Germinal center (tissue), 1 donor: ENCODE measurements at regions not wholly inside any gene's neighbourhood (a gene's known extent, or its start where the extent isn't known, plus 50 kb on each side); places are given as distances from the start of the nearest gene placed in this dataset.

Source experiments
- DNase-seq: peaks from one replicate; pipeline ENCODE4 v3.0.0; 2012; ENCODE audit warnings: mixed read lengths, low spot score

DNA sequence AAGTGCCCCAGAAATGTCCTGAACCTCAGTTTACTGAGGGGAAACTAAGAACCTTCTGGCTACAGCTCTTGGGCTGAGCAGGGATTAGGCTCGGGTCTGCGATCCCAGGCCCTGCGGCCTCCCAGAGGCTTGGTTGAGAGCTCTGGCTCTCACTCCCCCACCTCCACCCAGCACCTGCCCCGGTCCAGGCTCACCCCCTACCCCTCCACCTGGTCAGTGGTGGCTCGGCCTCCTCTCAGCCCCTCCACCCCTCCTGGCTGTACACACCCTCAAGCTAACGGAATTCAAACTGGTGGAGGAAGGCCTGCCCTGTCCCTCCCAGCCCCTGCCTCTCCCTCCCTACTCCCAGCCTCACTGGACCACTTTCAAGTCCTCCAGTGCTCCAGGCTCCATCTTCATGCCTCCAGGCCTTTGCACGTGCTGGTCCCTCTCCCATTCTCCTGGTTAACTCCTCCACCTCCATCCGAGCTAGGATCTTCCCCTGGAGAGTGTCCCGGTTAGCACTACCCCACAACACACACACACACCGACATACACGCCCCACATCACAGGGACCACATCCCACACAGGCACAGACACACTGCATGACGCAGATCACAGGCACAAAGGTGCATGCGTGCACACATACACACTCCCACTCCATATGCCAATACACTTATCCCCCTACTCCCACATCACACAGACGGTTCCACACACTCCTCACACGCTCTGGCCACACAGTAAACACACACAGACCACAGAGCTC is 130.9 kb downstream of the C9orf50 start:
- no peak for DNase-seq

DNA sequence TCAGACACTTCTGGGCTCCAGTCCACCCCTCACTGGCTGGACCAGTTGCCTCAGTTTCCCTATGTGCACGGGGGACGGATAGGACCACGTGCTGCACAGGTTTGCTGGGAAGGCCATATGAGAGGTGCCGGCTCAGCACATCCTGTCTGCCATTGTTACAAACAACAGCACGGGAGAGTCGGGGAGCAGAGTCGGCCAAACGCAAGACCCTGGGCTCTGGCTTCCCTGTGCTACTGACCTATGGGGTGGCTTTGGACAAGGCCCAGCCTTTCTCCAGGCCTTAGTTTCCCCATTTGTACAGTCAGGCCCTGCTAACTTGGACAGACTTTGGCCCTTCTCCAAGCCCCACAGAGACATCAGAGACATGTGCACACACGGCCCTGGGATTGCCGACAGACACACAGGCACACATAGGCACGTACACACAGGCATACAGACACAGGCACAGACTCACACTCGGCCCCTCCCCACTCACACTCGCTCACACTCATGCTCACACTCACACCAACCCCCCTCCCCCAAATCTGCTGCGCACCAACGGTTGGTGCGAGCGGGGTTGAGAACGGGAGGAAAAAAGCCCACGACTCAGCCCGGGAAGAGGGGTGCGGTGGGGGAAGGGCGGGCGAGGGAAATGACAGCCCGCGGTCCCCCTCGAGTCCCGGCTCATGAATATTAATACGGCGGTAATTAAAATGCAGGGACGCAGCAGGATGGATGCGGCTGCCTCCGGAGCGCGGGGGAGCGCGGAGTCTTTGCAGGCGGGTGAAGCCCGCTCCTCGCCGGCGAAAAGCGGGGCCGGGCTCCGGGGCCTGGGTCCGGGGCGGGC is 133.0 kb downstream of the C9orf50 start:
- DNase-seq, result no peak

DNA sequence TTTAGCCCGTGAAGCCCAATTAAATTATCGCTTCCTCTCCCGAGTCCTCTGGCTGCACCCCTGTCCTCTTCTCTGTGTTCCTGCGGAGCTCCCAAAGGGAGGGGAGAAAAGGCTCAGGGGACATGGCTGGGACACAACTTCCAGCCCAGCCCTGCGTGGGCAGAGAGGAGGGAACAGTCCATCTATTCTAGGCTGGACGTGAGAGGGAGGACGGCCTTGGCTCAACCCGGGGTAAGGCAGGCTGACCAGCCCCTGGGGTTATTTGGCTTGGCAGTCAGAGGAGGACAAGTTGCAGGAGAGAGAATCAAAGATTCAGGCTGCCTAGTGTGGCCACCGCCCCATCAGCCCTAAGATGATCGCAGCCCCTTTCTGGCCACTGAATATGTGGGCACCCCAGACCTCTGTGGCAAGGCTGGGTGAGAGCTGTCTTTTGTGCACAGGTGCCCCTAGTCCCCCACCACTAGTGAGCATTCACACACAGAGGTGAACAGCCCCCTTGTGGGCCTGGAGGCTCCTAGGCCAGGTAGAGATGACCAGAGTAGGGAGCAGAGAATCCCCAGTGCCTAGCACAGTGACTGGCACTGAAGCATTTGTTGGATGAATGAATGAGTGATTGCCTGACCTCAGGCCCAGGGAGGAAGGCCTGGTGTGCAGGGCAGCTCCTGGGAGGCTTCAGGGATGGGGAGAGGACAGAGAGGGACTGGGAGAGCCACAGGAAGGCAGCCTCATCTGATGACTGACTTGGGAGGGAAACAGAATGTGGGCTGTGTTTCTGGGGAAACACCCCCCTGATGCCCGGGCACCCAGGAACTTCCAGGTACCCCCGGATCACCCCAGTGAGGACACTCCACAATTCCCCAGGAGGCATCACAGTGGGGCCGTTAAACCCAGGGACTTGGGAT is 133.9 kb downstream of the C9orf50 start:
- no peak for DNase-seq

DNA sequence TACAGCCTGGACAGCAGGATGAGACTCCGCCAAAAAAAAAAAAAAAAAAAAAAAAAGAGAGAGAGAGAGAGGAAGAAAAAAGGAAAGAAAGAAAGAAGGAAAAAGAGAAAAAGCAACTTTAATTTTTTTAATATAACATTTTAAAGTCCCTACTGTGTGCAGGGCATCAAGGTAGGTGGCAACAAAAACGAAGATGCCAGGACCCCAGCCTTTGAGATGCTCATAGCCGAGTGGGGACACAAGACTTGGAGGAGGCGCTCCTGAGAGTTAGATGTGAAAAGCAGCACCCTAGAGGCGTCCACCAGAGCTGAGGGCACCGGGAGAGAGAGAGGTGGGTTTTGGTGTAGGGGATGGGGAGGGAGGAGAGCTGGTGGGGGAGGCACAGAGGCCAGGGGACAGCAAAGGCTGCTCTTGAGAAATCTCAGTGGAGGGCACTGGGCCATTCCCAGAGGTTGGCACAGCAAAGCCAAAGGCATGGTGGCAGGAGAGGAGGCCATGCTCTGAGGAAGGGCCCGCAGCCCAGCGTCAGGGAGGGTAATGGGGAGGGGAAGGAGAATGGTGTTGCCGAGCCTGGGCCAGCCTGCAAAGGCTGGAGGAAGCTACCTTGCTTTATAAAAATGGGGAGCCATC is 135.6 kb downstream of the C9orf50 start:
- DNase-seq, result no peak

DNA sequence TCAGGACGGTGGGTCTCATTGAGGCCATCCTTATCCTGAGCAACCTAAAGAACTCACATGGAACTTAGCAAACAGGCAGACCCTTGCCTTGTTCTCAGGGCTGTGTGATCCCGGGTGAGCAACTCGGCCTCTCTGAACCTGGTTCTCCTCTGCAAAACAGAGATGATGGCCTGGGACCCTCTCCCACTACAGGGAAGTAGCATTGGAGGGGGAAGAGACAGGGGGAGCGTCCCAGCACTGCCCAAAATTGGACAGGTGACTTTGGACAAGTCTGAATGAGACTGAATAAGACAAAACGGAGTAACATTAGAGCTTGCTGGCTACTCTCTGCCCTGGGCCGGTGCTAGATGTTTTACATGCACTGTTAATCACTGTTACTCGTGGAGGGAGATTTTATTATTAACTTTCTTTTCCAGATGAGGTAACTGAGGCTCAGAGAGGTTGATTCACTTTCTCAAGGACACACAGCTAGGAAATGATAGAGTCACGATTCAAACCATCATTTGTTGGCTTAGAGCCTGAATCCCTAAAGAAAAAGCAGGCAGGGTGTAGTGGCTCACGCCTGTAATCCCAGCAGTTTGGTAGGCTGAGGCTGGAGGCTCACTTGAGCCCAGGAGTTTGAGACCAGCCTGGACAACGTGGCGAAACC is 136.4 kb downstream of the C9orf50 start:
- DNase-seq, result no peak

DNA sequence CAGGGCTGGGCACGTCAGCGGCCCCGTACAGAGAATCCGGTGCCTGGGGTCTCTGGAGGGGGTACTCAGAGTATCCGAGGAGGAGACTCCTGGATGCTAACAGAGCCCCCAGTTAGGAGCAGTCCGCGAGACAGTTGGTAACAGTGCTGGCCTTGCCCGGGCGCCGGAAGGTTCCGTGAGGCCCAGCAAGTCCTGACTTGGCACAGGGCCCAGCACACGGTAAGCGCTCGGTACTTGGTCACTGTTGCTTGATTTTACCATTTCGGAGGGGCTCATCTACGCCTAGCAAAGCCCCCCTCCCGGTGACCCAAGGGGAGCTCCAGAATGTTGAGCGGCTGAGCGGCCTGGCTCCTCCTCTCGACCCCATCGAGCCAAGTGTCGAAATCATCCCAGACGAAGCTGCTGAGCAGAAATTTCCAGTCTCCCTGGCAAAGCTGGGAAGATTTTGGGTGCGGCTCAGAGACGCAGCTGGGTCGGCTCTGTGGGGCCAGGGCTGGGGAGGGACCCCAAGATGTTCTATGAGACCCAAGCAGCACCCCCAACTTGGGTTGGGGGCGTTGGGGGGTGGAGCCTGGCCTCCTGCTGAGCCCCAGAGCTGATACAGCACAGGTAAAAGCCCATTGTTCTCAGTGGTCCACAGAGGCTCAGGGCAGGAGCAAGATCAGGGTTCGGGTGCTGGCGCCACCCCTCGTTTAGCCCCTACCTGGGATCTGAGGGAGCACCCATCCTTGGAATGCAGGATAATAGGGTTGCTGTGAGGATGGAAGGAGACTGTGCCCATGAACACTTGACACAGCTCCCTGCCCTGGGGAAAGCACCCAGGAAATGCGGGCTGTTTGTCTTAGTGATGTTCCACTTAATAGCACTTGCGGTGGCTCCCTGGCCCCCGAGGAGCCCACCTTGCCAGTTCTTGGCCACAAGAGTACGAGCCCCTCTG is 137.2 kb downstream of the C9orf50 start:
- no peak for DNase-seq

DNA sequence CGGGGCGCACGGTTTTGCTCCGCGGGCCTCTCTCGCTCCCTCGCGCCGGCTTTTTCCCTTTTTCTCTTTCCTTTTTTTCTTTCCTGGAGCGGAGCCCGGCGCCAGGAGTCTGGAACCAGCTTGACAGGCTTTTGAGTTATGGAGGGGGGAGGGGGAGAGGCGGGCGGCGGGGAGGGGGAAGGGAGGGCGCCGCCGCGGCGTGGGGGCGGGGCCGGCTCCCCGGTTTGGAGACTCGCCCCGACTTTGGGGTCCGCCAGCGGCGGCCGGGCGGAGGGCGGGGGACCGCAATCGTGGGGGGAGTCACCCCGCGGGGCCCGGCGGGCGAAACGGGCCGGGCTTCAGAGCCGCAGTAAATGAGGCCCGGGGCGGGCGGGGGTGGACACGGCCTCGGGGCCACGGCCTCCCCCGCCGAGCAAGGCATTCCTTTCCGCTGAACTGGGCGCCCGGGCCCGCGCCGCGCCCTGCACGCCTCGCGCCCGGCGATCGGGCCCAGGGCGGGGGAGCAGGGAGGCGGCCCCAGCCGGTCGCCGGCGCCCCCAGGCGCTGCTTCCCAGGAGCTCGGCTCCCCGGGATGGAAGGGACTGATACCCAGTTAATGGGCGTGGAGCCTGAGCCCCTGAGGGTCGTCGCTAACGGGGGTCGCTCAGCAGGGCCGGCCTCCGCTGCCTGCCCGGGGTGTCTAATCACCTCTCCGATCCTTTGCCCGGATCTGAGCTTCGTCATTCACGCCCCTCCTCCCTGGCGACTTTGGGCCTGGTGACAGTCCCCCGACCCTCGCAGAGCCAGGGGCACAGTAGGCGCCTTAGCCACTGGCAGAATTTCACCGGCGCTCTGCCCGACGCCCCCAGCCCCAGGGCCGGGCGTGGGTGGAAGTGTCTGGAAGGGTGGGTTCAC is 138.1 kb downstream of the C9orf50 start:
- DNase-seq, result no peak

DNA sequence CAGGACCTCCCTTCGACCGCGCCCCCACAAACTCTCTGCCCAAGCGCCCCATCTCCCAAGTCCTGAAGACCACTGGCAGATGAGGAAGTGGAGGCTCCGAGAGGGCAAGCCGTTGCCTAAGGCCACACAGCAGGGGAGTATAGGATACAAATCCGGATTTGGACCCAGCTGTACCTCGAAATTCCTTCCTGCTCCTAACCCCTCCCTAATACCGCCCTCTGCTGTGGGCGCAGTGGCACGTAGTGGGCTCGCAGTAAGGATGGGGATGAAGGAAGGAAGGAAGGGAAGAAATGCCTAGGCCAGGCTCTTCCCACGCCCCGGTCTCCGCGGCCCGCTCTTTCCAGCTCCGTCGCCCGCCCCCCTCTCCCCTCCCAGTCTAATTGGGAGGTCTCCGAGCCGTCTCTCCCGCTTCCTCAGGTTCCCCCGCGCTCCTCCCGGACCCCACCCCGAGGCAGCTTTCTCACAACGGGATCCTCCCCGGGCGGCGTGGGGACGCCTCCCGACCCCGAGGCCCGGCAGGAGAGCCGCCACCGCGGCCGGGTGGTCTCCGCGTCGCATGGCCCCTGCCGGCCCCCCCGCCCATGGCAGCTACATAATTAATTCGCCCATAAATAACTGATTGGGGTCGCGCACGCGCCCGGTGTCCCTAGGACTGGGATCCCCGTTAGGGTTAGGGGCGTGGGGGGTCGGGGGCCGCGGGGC is 138.9 kb downstream of the C9orf50 start:
- DNase-seq, result no peak

DNA sequence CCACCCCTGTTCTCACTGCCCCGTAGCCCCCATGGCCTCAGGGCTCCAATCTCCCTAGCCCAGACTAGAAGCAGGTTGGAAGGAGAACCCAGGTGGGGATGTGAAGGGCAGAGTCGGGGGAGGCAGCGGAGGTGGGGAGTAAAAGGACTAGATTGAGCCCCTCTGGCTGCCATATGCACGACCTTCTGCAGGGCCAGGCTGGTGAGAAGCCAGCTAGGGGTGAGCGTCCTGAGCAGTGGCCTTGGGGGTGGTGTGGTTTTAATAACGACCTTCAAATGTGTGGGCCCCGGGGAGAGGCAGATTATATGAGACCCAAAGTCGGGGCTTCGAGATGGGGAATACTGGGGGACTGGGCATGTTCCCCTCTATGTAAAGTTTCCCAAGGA is 139.5 kb downstream of the C9orf50 start:
- DNase-seq, result no peak

DNA sequence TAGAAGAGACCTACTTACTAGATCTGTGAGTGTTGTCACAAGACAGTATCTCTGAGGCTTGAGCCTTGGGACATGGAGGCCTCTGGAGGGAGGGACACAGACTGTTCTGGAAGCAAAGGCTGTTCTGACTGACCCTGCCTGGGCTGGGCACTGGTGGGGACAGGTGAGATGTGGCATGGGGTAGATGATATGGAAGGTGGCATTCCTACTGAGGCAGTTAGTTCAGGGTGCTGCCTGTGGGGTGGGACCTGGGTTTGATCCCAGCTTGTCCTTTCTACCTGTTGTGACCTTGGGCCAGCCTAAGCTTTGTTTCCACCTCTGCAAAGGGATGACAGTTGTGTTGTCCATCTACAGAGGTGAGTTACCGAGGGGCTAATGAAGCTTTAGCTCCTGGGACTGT is 140.2 kb downstream of the C9orf50 start:
- no peak for DNase-seq

DNA sequence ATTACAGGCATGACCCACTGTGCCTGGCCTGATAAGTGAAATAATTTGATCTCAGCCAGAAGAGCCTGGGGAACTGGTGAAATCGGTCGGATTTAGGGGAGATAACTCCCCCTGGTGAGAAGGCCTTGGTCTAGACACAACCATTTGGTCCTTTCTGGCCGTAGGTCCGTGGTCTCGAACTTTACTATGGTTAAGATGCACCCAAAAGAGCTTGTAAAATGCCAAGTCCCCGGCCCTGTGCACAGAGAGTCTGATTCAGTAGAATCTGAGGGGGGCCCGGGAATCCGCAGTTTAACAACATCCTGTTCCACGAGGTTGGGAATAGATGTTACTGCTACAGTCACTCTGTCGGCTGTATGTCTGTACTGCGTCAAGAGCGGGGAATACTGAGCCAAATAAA is 140.7 kb downstream of the C9orf50 start:
- DNase-seq, result no peak

DNA sequence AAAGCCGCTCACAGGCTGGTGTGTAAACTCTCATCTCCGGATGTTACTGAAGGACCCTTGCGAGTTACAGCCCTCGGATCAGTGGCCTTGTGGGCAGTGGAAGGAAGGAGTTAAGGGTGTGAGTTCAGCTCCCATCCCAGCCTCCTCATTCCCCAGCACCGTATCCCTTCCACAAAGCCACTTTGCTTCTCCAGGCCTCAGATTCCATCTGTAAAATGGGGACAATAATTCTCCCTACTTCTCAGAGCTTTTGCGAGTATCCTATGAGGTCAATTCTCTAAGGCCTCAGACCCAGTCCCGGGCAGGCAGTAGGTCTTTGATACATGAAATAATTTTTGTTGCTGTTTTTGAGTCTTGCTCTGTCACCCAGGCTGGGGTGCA is 141.3 kb downstream of the C9orf50 start:
- DNase-seq, result no peak

DNA sequence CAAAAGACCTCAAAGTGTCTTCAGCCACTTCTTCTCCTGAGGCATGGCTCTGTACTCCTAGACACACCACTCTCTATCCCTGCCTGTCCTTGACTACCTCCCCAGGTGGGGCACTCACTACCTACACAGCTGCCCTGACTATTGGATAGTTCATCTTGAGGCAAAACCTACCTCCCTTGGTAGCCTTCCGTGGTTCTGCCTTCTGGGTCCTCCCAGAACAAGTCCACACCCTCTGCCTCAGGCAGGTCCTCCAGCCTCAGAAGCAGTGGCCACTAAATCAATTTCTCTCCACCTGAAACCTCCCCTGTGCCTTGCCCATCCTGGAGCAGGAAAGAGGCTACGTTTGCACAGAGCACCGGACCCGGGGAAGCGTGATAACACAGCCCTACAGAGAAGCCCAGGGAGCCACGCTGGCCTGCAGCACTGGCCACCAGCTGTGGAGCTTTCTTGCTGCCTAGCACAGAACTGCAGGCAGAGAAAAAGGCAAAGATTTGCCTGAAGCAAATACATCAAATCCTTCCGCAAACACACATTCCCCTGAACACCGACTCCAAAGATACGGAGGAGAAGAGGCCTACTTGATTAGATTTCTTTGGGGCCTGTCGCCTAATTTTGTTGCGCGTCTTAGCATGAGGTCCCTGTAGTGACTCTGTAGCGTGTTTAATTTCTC is 141.8 kb downstream of the C9orf50 start:
- no peak for DNase-seq

DNA sequence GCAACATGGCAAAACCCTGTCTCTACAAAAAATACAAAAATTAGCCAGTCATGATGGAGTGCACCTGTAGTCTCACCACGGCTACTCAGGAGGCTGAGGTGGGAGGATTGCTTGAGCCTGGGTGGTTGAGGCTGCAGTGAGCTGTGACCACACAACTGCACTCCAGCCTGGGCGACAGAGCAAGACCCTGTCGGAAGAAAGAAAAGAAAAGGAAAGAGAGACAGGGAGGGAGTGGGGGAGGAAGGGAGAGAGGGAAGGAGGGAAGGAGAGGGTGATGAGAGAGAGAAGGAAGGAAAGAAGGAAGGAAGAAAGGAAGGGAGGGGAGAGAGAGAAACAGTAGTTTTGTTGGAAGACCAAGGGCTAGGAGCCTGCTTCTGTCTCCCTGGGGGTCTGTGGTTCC is 142.4 kb downstream of the C9orf50 start:
- no peak for DNase-seq

DNA sequence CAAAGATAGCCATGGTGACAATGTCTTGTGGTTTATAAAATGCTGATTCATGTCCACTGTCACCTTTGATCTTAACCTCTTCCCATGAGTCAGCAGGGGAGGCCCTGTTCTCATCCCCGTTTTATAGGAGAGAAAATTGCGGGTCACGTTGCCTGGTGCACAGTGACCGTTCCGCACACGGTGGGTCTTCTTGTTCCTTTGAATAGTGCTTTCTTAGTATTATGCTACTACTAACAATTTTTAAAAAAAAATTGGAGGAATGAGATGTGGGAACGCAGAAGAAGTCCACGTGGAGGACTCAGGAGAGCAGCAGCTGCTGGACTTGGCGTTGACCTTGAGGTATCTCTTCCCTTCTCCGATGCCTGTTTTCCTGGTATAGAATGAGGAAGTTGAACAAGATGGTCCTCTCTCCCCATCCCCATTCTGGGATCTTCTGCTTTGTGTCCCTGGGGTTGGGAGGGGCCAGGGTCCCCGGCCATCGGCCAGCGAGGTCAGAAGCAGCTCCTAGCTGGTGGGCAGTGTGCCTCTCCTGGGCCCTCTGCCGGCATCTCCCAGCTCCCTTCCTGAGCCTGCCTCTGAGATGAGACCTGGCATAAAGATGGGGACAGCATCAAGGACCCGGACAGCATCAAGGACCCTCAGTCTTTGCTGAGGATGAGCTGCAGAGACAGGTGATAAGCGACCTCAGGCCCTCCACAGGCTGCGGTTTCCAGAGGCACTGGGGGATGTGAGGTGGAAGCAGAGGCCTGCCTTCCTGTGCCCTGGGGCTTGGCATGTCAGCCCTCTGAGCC is 143.9 kb downstream of the C9orf50 start:
- no peak for DNase-seq

DNA sequence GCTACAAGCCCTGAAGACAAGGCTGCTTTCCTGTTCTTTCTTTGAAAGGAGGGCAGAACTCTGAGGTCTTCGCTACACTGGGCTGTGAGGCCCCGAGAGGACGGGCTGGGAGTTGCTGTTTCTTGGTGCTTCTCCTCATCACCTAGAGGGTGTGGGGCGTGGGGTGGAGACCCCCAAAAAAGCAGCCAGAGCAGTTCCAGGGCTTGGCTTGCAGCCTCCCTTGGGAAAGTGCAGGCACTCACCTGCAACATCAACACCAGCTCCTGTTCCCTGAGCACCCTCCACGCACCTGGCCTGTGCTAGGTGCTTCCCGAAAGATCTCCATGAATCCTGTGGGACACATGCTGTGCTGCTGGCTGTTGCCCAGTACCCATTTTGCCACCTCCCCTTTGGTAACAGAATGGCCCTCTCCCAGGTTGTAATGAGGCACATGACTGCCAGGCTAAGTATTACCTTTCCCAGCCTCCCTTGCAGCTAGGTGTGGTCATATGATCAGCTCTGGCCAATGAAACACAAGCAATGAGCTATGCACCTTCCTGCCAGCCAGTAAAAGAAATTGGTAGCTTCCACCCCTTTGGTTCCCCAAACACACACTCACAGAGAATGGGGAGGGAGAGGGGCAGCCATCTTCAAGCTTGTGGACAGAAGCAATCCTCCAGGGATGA is 146.0 kb downstream of the C9orf50 start:
- no peak for DNase-seq
